ENCODE measurements at regions not wholly inside any gene's neighbourhood (a gene's known extent, or its start where the extent isn't known, plus 50 kb on each side); places are given as distances from the start of the nearest gene placed in this dataset.

DNA sequence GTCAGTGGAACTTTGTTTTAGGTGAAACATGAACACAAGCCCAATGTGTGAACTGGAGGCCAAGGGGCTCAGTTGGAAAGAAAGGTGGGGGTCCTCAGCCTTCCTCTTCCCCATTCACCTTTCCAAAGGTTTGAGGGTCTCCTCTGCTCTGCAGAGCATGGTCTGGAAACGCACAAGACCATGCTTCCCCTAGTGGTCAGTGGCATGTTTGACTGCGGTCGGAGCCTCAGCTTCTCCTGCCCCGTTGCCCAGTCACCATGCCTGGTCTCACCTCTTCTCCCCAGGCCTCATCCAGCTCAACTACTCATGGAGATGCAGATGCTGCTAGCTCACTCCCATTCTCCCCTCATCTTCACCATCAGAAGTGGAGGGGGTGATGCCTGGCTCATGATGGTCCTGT lies 340.3 kb downstream of the GADD45G start:
- TF ChIP-seq, protein P1, sequence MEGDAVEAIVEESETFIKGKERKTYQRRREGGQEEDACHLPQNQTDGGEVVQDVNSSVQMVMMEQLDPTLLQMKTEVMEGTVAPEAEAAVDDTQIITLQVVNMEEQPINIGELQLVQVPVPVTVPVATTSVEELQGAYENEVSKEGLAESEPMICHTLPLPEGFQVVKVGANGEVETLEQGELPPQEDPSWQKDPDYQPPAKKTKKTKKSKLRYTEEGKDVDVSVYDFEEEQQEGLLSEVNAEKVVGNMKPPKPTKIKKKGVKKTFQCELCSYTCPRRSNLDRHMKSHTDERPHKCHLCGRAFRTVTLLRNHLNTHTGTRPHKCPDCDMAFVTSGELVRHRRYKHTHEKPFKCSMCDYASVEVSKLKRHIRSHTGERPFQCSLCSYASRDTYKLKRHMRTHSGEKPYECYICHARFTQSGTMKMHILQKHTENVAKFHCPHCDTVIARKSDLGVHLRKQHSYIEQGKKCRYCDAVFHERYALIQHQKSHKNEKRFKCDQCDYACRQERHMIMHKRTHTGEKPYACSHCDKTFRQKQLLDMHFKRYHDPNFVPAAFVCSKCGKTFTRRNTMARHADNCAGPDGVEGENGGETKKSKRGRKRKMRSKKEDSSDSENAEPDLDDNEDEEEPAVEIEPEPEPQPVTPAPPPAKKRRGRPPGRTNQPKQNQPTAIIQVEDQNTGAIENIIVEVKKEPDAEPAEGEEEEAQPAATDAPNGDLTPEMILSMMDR (IDR thresholded peaks at IDR 0.05) = no peak
- TF ChIP-seq POLR2A (IDR thresholded peaks at IDR 0.05) = no peak
